ENCODE measurements at regions not wholly inside any gene's neighbourhood (a gene's known extent, or its start where the extent isn't known, plus 50 kb on each side); places are given as distances from the start of the nearest gene placed in this dataset.

DNA sequence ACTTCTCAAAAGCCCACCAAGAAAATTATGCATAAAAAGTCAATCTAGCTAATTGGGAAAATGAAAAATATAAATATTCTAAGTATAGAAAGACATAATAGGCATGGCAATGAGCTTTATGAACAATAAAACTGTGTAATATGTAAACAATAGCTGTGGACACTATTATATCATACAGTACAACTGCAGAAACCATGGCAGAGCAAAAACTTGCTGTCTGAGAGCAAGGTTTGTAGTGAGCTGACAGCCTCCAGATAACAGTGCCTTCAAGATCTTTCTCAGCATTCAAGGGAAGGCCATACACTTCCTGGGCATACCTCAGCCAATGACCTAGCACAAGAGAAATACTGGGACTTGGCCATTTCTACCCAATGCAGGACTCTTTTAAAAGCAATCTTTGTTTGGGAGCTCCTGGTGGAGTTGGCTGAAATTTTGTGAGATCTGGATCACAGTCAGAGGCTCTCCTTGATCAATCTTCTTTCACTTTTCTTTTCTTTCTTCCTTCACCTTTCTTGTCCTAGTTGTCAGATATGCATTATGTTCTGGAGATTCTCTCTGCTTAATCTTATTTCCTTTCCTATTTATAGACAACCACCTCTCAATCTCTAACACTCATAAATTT, 427.2 kb upstream of the UBE2E3 start:
- Histone ChIP-seq H3K79me1 (ENCODE audit: insufficient read depth, low read depth, low read length, poor library complexity, severe bottlenecking) (no peaks in the 10 kb centered on the region), H2BK12ac (ENCODE audit: insufficient read length, low read depth, low read length) (no peak overlapping the region), H4K5ac (ENCODE audit: insufficient read length, low read depth, low read length) (no peak overlapping the region), H2BK15ac (ENCODE audit: low read depth, low read length) (no peak overlapping the region), H3K18ac (ENCODE audit: insufficient read length, low read depth, low read length) (no peak overlapping the region), H4K20me1 (ENCODE audit: control insufficient read depth, insufficient read depth, insufficient read length) (no peaks in the 10 kb centered on the region), H3K79me2 (ENCODE audit: insufficient read depth, low read length) (no peaks in the 10 kb centered on the region), H3K27ac (ENCODE audit: insufficient read length, low read depth, low read length) (no peak overlapping the region), H2BK120ac (ENCODE audit: low read depth, low read length, poor library complexity, severe bottlenecking) (no peak overlapping the region), H3K56ac (ENCODE audit: insufficient read length, low read depth, low read length) (no peak overlapping the region), H2BK5ac (ENCODE audit: insufficient read length, low read length) (no peak overlapping the region), H3K4ac (ENCODE audit: low read depth, low read length) (no peak overlapping the region), H3T11ph (ENCODE audit: low read length) (no peak overlapping the region), H3K14ac (ENCODE audit: insufficient read depth, low read length) (no peak overlapping the region), H2BK20ac (ENCODE audit: low read depth, low read length, poor library complexity, severe bottlenecking) (no peak overlapping the region), H4K91ac (ENCODE audit: insufficient read length, low read depth, low read length) (no peak overlapping the region), H3K27me3 (ENCODE audit: insufficient read depth, low read length) (no peaks in the 10 kb centered on the region), H4K8ac (replicated peaks; ENCODE audit: insufficient read length, low read depth, low read length) (no peak overlapping the region), H3K9me3 (ENCODE audit: control insufficient read depth, low read depth, low read length) (no peaks in the 10 kb centered on the region), H3K9ac (ENCODE audit: extremely low read depth, insufficient read length, low read length) (no peak overlapping the region), H3K23ac (ENCODE audit: insufficient read length, low read depth, low read length) (no peak overlapping the region), H2AFZ (ENCODE audit: low read length) (no peak overlapping the region), H3K4me2 (ENCODE audit: insufficient read depth, insufficient read length, low read length) (no peak overlapping the region), H3K23me2 (ENCODE audit: insufficient read length, low read depth, low read length, poor library complexity, severe bottlenecking) (no peaks in the 10 kb centered on the region), H3K4me1 (ENCODE audit: insufficient read depth, low read length) (no peaks in the 10 kb centered on the region), H2AK5ac (ENCODE audit: insufficient read length, low read length) (no peak overlapping the region)
- no peak for DNase-seq
- TF ChIP-seq, protein P1, sequence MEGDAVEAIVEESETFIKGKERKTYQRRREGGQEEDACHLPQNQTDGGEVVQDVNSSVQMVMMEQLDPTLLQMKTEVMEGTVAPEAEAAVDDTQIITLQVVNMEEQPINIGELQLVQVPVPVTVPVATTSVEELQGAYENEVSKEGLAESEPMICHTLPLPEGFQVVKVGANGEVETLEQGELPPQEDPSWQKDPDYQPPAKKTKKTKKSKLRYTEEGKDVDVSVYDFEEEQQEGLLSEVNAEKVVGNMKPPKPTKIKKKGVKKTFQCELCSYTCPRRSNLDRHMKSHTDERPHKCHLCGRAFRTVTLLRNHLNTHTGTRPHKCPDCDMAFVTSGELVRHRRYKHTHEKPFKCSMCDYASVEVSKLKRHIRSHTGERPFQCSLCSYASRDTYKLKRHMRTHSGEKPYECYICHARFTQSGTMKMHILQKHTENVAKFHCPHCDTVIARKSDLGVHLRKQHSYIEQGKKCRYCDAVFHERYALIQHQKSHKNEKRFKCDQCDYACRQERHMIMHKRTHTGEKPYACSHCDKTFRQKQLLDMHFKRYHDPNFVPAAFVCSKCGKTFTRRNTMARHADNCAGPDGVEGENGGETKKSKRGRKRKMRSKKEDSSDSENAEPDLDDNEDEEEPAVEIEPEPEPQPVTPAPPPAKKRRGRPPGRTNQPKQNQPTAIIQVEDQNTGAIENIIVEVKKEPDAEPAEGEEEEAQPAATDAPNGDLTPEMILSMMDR (conservative IDR thresholded peaks at IDR 0.05) = no peak
- H3K4me1 Mint-ChIP-seq = no peaks in the 10 kb centered on the region
- H3K36me3 Mint-ChIP-seq (ENCODE audit: insufficient read depth in 1 of 3, low read depth in 3 of 3) = no peaks in the 10 kb centered on the region; a peak in 1 of 7 replicates
- H3K27me3 Mint-ChIP-seq (ENCODE audit: low read depth) = no peaks in the 10 kb centered on the region
- no peak overlapping the region for H3K4me3 Mint-ChIP-seq
- H3K27ac Mint-ChIP-seq = no peak overlapping the region
- peaks cover 0 to 2% of the 10 kb centered on the region in 2 experiments; a peak in 1 of 5 replicates for H3K9me3 Mint-ChIP-seq

All from H9 (cell line).